Astrocyte (in vitro differentiated cells and primary cell): ENCODE measurements at regions not wholly inside any gene's neighbourhood (a gene's known extent, or its start where the extent isn't known, plus 50 kb on each side); places are given as distances from the start of the nearest gene placed in this dataset.

ENCODE experiments used
- EZH2 ChIP-seq: IDR thresholded peaks from 2 replicates; pipeline ENCODE4 v1.6.1; 2012; ENCODE audit warnings: mild to moderate bottlenecking, low read length, inconsistent platforms; ENCODE audit not compliant: insufficient read depth
- TF ChIP-seq, protein P1 (sequence below): IDR thresholded peaks from 2 replicates; pipeline ENCODE4 v1.5.1; 2011; ENCODE audit warnings: low read depth, mild to moderate bottlenecking, inconsistent platforms, low read length, moderate library complexity; ENCODE audit not compliant: insufficient read depth

DNA sequence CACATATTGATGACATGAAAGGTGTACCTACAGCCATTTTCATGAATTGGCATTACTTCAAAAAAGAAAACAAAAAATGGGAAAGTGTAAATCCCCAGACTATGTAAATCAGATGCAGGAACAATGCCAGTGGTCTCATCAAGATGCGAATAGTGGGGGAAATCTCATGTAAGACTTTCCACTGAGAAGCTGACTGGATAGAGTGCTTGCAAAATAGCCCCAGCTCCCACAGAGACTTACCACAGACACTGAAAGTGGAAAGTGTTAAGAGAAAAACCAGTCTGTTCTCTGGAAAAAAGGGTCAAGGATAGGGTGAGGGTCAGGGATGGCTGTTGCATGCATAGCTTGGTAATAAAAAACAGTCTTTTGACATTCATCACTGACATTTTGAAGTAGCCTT, 73.2 kb upstream of the ARMCX2 start:
- TF ChIP-seq, protein P1, sequence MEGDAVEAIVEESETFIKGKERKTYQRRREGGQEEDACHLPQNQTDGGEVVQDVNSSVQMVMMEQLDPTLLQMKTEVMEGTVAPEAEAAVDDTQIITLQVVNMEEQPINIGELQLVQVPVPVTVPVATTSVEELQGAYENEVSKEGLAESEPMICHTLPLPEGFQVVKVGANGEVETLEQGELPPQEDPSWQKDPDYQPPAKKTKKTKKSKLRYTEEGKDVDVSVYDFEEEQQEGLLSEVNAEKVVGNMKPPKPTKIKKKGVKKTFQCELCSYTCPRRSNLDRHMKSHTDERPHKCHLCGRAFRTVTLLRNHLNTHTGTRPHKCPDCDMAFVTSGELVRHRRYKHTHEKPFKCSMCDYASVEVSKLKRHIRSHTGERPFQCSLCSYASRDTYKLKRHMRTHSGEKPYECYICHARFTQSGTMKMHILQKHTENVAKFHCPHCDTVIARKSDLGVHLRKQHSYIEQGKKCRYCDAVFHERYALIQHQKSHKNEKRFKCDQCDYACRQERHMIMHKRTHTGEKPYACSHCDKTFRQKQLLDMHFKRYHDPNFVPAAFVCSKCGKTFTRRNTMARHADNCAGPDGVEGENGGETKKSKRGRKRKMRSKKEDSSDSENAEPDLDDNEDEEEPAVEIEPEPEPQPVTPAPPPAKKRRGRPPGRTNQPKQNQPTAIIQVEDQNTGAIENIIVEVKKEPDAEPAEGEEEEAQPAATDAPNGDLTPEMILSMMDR, result no peak
- TF ChIP-seq EZH2, result no peak
